SKM-1 treated with dmso at 0.1 percent for 144 hours (cell line): ENCODE measurements at regions not wholly inside any gene's neighbourhood (a gene's known extent, or its start where the extent isn't known, plus 50 kb on each side); places are given as distances from the start of the nearest gene placed in this dataset.
"Not testable (repeated sequence)": the region's sequence is repeated elsewhere in the genome, so short reads cannot be mapped to it uniquely, and the experiment has no call there.

Experiments
- DNase-seq: peaks from one replicate; lab custom pipeline; 2025; ENCODE audit not compliant: unreplicated experiment; lab: John Stamatoyannopoulos, UW

GRCh38 chr4:60721685-60722084 lies 478.4 kb upstream of the ADGRL3 start:
- no peak for DNase-seq

GRCh38 chr4:60723796-60724195 lies 476.3 kb upstream of the ADGRL3 start:
- no peak for DNase-seq

- no peak for DNase-seq
Measured at GRCh38 chr4:60724623-60725022, 475.5 kb upstream of the ADGRL3 start.

- DNase-seq: no peak
Measured at GRCh38 chr4:60726779-60727178, 473.3 kb upstream of the ADGRL3 start.

GRCh38 chr4:60729194-60729593 lies 470.9 kb upstream of the ADGRL3 start:
- no peak for DNase-seq

- DNase-seq: not testable (repeated sequence)
Measured at GRCh38 chr4:60729764-60730163, 470.4 kb upstream of the ADGRL3 start.

- no peak for DNase-seq
Measured at GRCh38 chr4:60737858-60738257, 462.3 kb upstream of the ADGRL3 start.

GRCh38 chr4:60743654-60744053 lies 456.5 kb upstream of the ADGRL3 start:
- no peak for DNase-seq

GRCh38 chr4:60744767-60745166 lies 455.4 kb upstream of the ADGRL3 start:
- DNase-seq: no peak

- DNase-seq: no peak
Measured at GRCh38 chr4:60745800-60746571, 454.1 kb upstream of the ADGRL3 start.

- DNase-seq: no peak
Measured at GRCh38 chr4:60750962-60751361, 449.2 kb upstream of the ADGRL3 start.

GRCh38 chr4:60757986-60758680 lies 442.0 kb upstream of the ADGRL3 start:
- DNase-seq: no peak

GRCh38 chr4:60759518-60760245 lies 440.4 kb upstream of the ADGRL3 start:
- no peak for DNase-seq

- DNase-seq: no peak
Measured at GRCh38 chr4:60780874-60781273, 419.3 kb upstream of the ADGRL3 start.

GRCh38 chr4:60790608-60791007 lies 409.5 kb upstream of the ADGRL3 start:
- no peak for DNase-seq

- DNase-seq: no peak
Measured at GRCh38 chr4:60794372-60794771, 405.8 kb upstream of the ADGRL3 start.

GRCh38 chr4:60799214-60799613 lies 400.9 kb upstream of the ADGRL3 start:
- no peak for DNase-seq

- DNase-seq: no peak
Measured at GRCh38 chr4:60800701-60801100, 399.4 kb upstream of the ADGRL3 start.

- DNase-seq: peak; percentile 31
Measured at GRCh38 chr4:60805500-60806313, 394.4 kb upstream of the ADGRL3 start.

GRCh38 chr4:60808726-60809485 lies 391.2 kb upstream of the ADGRL3 start:
- DNase-seq: no peak

GRCh38 chr4:60809486-60809800 lies 390.7 kb upstream of the ADGRL3 start:
- DNase-seq: no peak
